HepG2 (cell line): ENCODE measurements at regions not wholly inside any gene's neighbourhood (a gene's known extent, or its start where the extent isn't known, plus 50 kb on each side); places are given as distances from the start of the nearest gene placed in this dataset.
A peak's percentile ranks its signal among the peaks of the same experiment; 100 is the strongest.

ENCODE experiments used
- ATAC-seq: fragments of 200-7000 bp; cut with Tn5 transposase; 3 replicates; pipeline ENCODE4 v1.9.1; 2020; ENCODE audit warnings: mild to moderate bottlenecking, moderate library complexity
- BruUV-seq: library from RNA; stranded (reverse); fragments of 400-500 nt; replicated peaks from 2 replicates; lab custom pipeline; 2021; lab: Mats Ljungman, UMichigan
- CTCF ChIA-PET: fragments of 300-600 bp; formaldehyde crosslinking; extraction: SDS; loops from one replicate; lab custom pipeline; 2021; ENCODE audit warnings: low total read pairs, inconsistent platforms, low intra/inter-chr PET ratio; lab: Yijun Ruan, JAX
- POLR2A ChIA-PET: fragments of 350-600 bp; sonication (Branson Sonifier 250); formaldehyde crosslinking; loops from one replicate; lab custom pipeline; 2020; ENCODE audit warnings: antibody characterized with exemption, inconsistent platforms; lab: Yijun Ruan, JAX
- DNase-seq: peaks from one replicate; pipeline ENCODE4 v3.0.0-alpha.2; 2015; ENCODE audit warnings: low spot score
- FAIRE-seq: peaks from 3 replicates; lab custom pipeline; 2011; peaks lifted over from hg19 to GRCh38; lab: Jason Lieb, UNC
- H2AFZ ChIP-seq: one replicate; pipeline ENCODE4 v1.6.1; 2011; ENCODE audit warnings: low read length, inconsistent platforms
- H3K27ac ChIP-seq: fragments of 300-600 bp; 3 replicates; pipeline ENCODE4 v1.8.0; 2011; ENCODE audit warnings: mixed run types, mild to moderate bottlenecking, mixed read lengths, low read length, inconsistent platforms; ENCODE audit not compliant: insufficient read depth; ENCODE audit errors: extremely low read length
- H3K27me3 ChIP-seq, 2 experiments: fragments of 200-600 bp in 1 of 2; 2 replicates in 1 of 2; 3 replicates in 1 of 2; pipeline versions ENCODE4 v1.6.0 to v1.8.0; 2011; ENCODE audit warnings: low read length in 2 of 2, mild to moderate bottlenecking in 2 of 2, moderate library complexity in 2 of 2, inconsistent platforms in 1 of 2; ENCODE audit not compliant: insufficient read depth in 2 of 2, control insufficient read depth in 1 of 2
- H3K36me3 ChIP-seq, 2 experiments: fragments of 200-600 bp in 1 of 2; replicated peaks in 1 of 2; 2 replicates in 1 of 2; 3 replicates in 1 of 2; pipeline versions ENCODE4 v1.5.1 to v1.8.0; 2011; ENCODE audit warnings: low read length in 2 of 2, inconsistent platforms in 1 of 2; ENCODE audit not compliant: insufficient read depth in 2 of 2, control insufficient read depth in 1 of 2
- H3K4me1 ChIP-seq: 2 replicates; pipeline ENCODE4 v1.5.1; 2012; ENCODE audit warnings: low read length, inconsistent platforms; ENCODE audit not compliant: insufficient read depth
- H3K4me2 ChIP-seq: 2 replicates; pipeline ENCODE4 v1.6.0; 2011; ENCODE audit warnings: low read depth, low read length, inconsistent platforms
- H3K4me3 ChIP-seq, 3 experiments: fragments of 200-600 bp in 1 of 3; sonication (generic), shearing (Covaris generic) in 1 of 3; replicated peaks in 1 of 3; 2 replicates each; pipeline ENCODE4 v1.5.1; 2011 to 2016; ENCODE audit warnings: low read length in 3 of 3, inconsistent platforms in 2 of 3, low read depth in 2 of 3, mild to moderate bottlenecking in 2 of 3, control low read depth in 1 of 3, mixed read lengths in 1 of 3; ENCODE audit not compliant: insufficient read depth in 1 of 3
- H3K79me2 ChIP-seq: one replicate; pipeline ENCODE4 v1.6.1; 2011; ENCODE audit warnings: low read length, inconsistent platforms; ENCODE audit not compliant: insufficient read depth
- H3K9ac ChIP-seq: 2 replicates; pipeline ENCODE4 v1.6.0; 2011; ENCODE audit warnings: mild to moderate bottlenecking, low read depth, low read length, inconsistent platforms; ENCODE audit not compliant: insufficient read depth
- H3K9me3 ChIP-seq: 2 replicates; pipeline ENCODE4 v1.5.1; 2012; ENCODE audit warnings: mild to moderate bottlenecking, low read length
- H4K20me1 ChIP-seq: 2 replicates; pipeline ENCODE4 v1.6.0; 2011; ENCODE audit warnings: inconsistent platforms, mild to moderate bottlenecking, low read length, moderate library complexity; ENCODE audit not compliant: insufficient read depth
- KLF15 ChIP-seq: sonication (generic); formaldehyde crosslinking; IDR thresholded peaks from 2 replicates; pipeline ENCODE4 v1.8.1; 2023; ENCODE audit warnings: borderline replicate concordance, mild to moderate bottlenecking, inconsistent platforms, missing genetic modification reagents, mixed read lengths
- MAFK ChIP-seq, 2 experiments: IDR thresholded peaks in 1 of 2; conservative IDR thresholded peaks in 1 of 2; 2 replicates each; pipeline ENCODE4 v1.6.1; 2011; ENCODE audit warnings: improper control_type of control experiment in 2 of 2, low read length in 2 of 2
- THAP8 ChIP-seq: sonication (generic); formaldehyde crosslinking; IDR thresholded peaks from 2 replicates; pipeline ENCODE4 v1.5.1; 2020; ENCODE audit warnings: missing genetic modification reagents, mild to moderate bottlenecking, borderline replicate concordance
- WGBS: methylation state at CpG from one replicate; pipeline ENCODE4 v1.1.6; 2017; ENCODE audit warnings: low lambda C conversion rate; 5-methylcytosine and 5-hydroxymethylcytosine counted together
- in situ Hi-C: cut with HindIII; loops from 2 replicates; pipeline ENCODE4 v1.10.0; 2017; ENCODE audit warnings: low pct_unique_long_range_greater_than_20kb; ENCODE audit not compliant: extremely low pct_ligation_motif_present
- intact Hi-C: fragments of 100-400 bp; cut with micrococcal nuclease; formaldehyde crosslinking; loops from one replicate; pipeline ENCODE4 v1.10.0; 2022; ENCODE audit not compliant: unreplicated experiment

- no TSS peak for BruUV-seq
Measured at GRCh38 chr14:61213191-61213621, 67.9 kb downstream of the TMEM30B start.

GRCh38 chr14:61212546-61212945 lies 68.6 kb downstream of the TMEM30B start:
- no peaks in the 10 kb centered on the region for H4K20me1 ChIP-seq
- no peak for FAIRE-seq

More at GRCh38 chr14:61213191-61213621, 67.9 kb downstream of the TMEM30B start:
- Histone ChIP-seq H3K9me3 (no peaks in the 10 kb centered on the region), H4K20me1 (no peaks in the 10 kb centered on the region), H3K4me3 (no peak overlapping the region), H3K4me1 (no peaks in the 10 kb centered on the region), H3K27me3 (peaks cover 0 to 15% of the 10 kb centered on the region in 2 experiments; a peak in 3 of 5 replicates), H2AFZ (no peak overlapping the region), H3K9ac (no peak overlapping the region), H3K27ac (no peak overlapping the region), H3K36me3 (no peaks in the 10 kb centered on the region), H3K4me2 (no peak overlapping the region), H3K79me2 (no peaks in the 10 kb centered on the region)
- TF ChIP-seq THAP8 (no peak), MAFK (conservative IDR thresholded peaks at IDR 0.05 in 1 of 2, IDR thresholded peaks at IDR 0.05 in 1 of 2; ENCODE audit: low read length in 2 of 2) (peak in 1 of 2 experiments; percentile 20; a peak in 1 of 4 replicates)
- intact Hi-C loops (no loop called here), in situ Hi-C loops (no loop called here)
- DNase-seq (no peak), ATAC-seq (no peak), FAIRE-seq (no peak)
- CTCF ChIA-PET, result no interaction called here
- POLR2A ChIA-PET, result no interaction called here
- WGBS, result 20% methylated on average over 3 of the region's 3 CpGs

More at GRCh38 chr14:61212546-61212945, 68.6 kb downstream of the TMEM30B start:
- Histone ChIP-seq H3K27me3 (peaks cover 0 to 9% of the 10 kb centered on the region in 2 experiments; a peak in 3 of 5 replicates), H3K4me3 (no peak overlapping the region), H3K79me2 (no peaks in the 10 kb centered on the region), H3K9ac (no peak overlapping the region), H2AFZ (no peak overlapping the region), H3K27ac (no peak overlapping the region), H3K9me3 (no peaks in the 10 kb centered on the region), H3K4me2 (no peak overlapping the region), H3K36me3 (no peaks in the 10 kb centered on the region), H3K4me1 (no peaks in the 10 kb centered on the region)
- 0% methylated on average over 1 of the region's 1 CpG for WGBS
- ChIA-PET CTCF (no interaction called here), POLR2A (no interaction called here)
- in situ Hi-C loops (no loop called here), intact Hi-C loops (no loop called here)
- no peak for ATAC-seq
- BruUV-seq, result no TSS peak
- TF ChIP-seq KLF15 (CRISPR knock-in tag), result no peak
- no peak for DNase-seq
